SU-DHL-6 (cell line): ENCODE measurements at regions not wholly inside any gene's neighbourhood (a gene's known extent, or its start where the extent isn't known, plus 50 kb on each side); places are given as distances from the start of the nearest gene placed in this dataset.

ENCODE experiments used
- EZH2phosphoT487 ChIP-seq: fragments of 200-600 bp; sonication (generic), shearing (Covaris generic); conservative IDR thresholded peaks from 2 replicates; pipeline ENCODE4 v1.6.1; 2018; ENCODE audit warnings: mild to moderate bottlenecking, antibody characterized with exemption, low read length, moderate library complexity, mixed read lengths
- TF ChIP-seq, protein P1 (sequence below): fragments of 200-600 bp; sonication (generic); IDR thresholded peaks from one replicate; pipeline ENCODE4 v1.5.1; 2017; ENCODE audit warnings: antibody characterized with exemption, mild to moderate bottlenecking, low read length, moderate library complexity; ENCODE audit not compliant: insufficient read depth, poor library complexity, severe bottlenecking

DNA sequence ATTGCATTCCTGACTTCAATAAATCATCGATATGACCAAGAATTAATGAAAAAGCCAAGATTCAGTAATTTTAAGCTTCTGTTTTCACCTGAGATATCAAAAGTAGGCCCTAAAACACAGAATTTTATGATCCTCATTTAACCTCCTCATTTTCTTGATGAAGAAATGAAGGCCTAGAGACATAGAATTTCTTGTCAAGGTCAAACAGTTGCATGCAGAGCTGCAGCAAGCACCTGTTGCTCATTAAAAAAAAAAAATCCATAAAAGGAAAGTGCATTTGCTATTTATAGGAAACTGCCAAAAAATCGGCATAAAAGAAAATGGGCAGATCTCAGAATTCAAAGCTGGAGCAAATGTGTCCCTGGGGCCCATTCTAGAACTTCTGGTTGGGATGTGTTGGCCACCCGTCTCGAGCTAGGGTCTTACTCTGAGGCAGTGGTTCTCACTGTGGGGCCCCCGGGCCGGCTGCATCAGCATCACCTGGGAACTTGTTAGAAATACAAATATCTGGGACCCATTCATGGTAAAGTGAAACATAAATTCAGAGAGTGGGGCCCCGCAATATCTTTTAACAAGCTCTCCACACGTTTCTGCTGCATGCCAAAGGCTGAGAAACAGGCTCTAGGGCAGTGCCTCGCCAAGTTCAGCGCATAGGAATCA is 224.7 kb upstream of the UBL3 start:
- TF ChIP-seq, protein P1, sequence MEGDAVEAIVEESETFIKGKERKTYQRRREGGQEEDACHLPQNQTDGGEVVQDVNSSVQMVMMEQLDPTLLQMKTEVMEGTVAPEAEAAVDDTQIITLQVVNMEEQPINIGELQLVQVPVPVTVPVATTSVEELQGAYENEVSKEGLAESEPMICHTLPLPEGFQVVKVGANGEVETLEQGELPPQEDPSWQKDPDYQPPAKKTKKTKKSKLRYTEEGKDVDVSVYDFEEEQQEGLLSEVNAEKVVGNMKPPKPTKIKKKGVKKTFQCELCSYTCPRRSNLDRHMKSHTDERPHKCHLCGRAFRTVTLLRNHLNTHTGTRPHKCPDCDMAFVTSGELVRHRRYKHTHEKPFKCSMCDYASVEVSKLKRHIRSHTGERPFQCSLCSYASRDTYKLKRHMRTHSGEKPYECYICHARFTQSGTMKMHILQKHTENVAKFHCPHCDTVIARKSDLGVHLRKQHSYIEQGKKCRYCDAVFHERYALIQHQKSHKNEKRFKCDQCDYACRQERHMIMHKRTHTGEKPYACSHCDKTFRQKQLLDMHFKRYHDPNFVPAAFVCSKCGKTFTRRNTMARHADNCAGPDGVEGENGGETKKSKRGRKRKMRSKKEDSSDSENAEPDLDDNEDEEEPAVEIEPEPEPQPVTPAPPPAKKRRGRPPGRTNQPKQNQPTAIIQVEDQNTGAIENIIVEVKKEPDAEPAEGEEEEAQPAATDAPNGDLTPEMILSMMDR: no peak
- TF ChIP-seq EZH2phosphoT487: no peak
